ENCODE measurements at regions not wholly inside any gene's neighbourhood (a gene's known extent, or its start where the extent isn't known, plus 50 kb on each side); places are given as distances from the start of the nearest gene placed in this dataset.

GRCh38 chr18:38386146-38386545, 820.5 kb upstream of the CELF4 start:
- no peaks in the 10 kb centered on the region for H3K79me2 ChIP-seq (ENCODE audit: insufficient read depth, low read depth, low read length)
- no peaks in the 10 kb centered on the region for H3K9me3 ChIP-seq (ENCODE audit: low read length)
- no peak overlapping the region for H3K27ac ChIP-seq (ENCODE audit: low read depth, low read length, poor library complexity, severe bottlenecking)
- no peak overlapping the region for H3K4me3 ChIP-seq (ENCODE audit: low read depth, low read length, poor library complexity, severe bottlenecking)
- H3K4me2 ChIP-seq (ENCODE audit: low read length) = no peak overlapping the region
- no TSS peak for BruUV-seq (replicated peaks)
- no peak for DNase-seq (ENCODE audit: low spot score)
- no peaks in the 10 kb centered on the region for H3K9me2 ChIP-seq (ENCODE audit: insufficient read depth, low read length)
- no peak overlapping the region for H2AFZ ChIP-seq (ENCODE audit: low read length)
- POLR2A ChIA-PET = no interaction called here
- CTCF ChIA-PET (ENCODE audit: unreplicated experiment) = no interaction called here
- TF ChIP-seq EZH2phosphoT487 (IDR thresholded peaks at IDR 0.05; ENCODE audit: borderline replicate concordance, low read depth, low read length) (no peak), CTCF (conservative IDR thresholded peaks at IDR 0.05; ENCODE audit: low read length) (no peak)
- no peaks in the 10 kb centered on the region for H3K4me1 ChIP-seq (ENCODE audit: insufficient read depth, low read length, poor library complexity, severe bottlenecking)
- intact Hi-C loops (cut with micrococcal nuclease; ENCODE audit: unreplicated experiment) = no loop called here
- no peaks in the 10 kb centered on the region for H4K20me1 ChIP-seq (ENCODE audit: insufficient read depth, low read length)
- H3K36me3 ChIP-seq (ENCODE audit: insufficient read depth, low read length) = no peaks in the 10 kb centered on the region

DNA sequence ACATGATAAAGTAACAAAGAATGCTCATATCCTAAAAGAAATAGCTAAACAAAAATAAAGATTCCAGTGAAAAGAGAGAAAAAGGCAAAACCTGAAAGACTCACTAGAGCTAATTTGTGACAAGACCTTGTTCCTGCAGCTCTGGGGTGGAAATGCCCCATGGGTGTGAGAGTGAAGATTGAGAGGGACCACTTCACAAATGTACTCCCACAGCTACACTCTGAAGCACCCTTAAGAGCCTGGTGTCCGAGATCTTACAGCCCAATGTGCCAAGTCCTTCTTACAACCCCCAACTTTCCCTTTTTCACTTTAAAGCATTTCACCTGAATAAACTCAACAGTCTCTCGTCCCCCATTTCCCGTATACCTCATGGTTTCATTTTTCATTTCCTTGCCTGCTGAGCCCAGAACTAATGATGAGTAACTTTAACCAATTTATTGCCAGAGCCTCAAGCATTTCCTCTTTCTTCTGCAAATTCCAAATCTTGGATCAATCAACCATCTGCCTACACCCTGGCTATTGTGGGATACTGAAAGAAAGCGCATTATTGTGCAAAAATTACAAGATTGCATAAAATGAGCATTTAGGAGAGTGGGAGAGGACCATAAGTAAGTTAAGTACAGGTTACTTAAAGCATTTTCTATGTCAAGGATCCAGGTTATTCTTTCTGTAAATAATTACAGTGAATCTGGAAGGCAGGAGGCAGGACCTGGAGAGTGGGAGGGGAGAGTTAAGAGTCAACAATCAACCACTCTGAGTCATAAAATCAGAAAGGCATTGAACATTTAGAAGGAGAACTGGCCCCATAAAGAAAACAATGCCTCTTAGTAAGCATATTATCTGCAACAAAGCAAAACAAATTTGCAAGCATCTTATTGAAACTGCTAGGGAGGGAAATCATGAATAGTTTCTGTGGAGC, 804.4 kb upstream of the CELF4 start:
- H3K9me2 ChIP-seq (ENCODE audit: insufficient read depth, low read length) = no peaks in the 10 kb centered on the region
- H3K9me3 ChIP-seq (ENCODE audit: low read length) = no peaks in the 10 kb centered on the region
- H3K4me2 ChIP-seq (ENCODE audit: low read length) = no peak overlapping the region
- POLR2A ChIA-PET = interaction anchor here (0.6 kb wide), 1 partner anchor 1247 kb away, joined by 3 read pairs; no protein-coding TSS in a partner anchor
- no peaks in the 10 kb centered on the region for H4K20me1 ChIP-seq (ENCODE audit: insufficient read depth, low read length)
- no peak for DNase-seq (ENCODE audit: low spot score)
- intact Hi-C loops (cut with micrococcal nuclease; ENCODE audit: unreplicated experiment) = no loop called here
- H3K79me2 ChIP-seq (ENCODE audit: insufficient read depth, low read depth, low read length) = no peaks in the 10 kb centered on the region
- CTCF ChIA-PET (ENCODE audit: unreplicated experiment) = no interaction called here
- TF ChIP-seq EZH2phosphoT487 (IDR thresholded peaks at IDR 0.05; ENCODE audit: borderline replicate concordance, low read depth, low read length) (no peak), CTCF (conservative IDR thresholded peaks at IDR 0.05; ENCODE audit: low read length) (no peak)
- H2AFZ ChIP-seq (ENCODE audit: low read length) = no peak overlapping the region
- H3K36me3 ChIP-seq (ENCODE audit: insufficient read depth, low read length) = no peaks in the 10 kb centered on the region
- no peak overlapping the region for H3K27ac ChIP-seq (ENCODE audit: low read depth, low read length, poor library complexity, severe bottlenecking)
- H3K4me1 ChIP-seq (ENCODE audit: insufficient read depth, low read length, poor library complexity, severe bottlenecking) = no peaks in the 10 kb centered on the region
- BruUV-seq (replicated peaks) = no TSS peak
- no peak overlapping the region for H3K4me3 ChIP-seq (ENCODE audit: low read depth, low read length, poor library complexity, severe bottlenecking)

GRCh38 chr18:38368886-38369285, 803.3 kb upstream of the CELF4 start:
- Histone ChIP-seq H3K4me1 (ENCODE audit: insufficient read depth, low read length, poor library complexity, severe bottlenecking) (no peaks in the 10 kb centered on the region), H3K9me3 (ENCODE audit: low read length) (no peaks in the 10 kb centered on the region), H3K36me3 (ENCODE audit: insufficient read depth, low read length) (no peaks in the 10 kb centered on the region), H3K27ac (ENCODE audit: low read depth, low read length, poor library complexity, severe bottlenecking) (no peak overlapping the region), H3K79me2 (ENCODE audit: insufficient read depth, low read depth, low read length) (no peaks in the 10 kb centered on the region), H2AFZ (ENCODE audit: low read length) (no peak overlapping the region), H3K9me2 (ENCODE audit: insufficient read depth, low read length) (no peaks in the 10 kb centered on the region), H3K4me2 (ENCODE audit: low read length) (no peak overlapping the region), H4K20me1 (ENCODE audit: insufficient read depth, low read length) (no peaks in the 10 kb centered on the region), H3K4me3 (ENCODE audit: low read depth, low read length, poor library complexity, severe bottlenecking) (no peak overlapping the region)
- intact Hi-C loops (cut with micrococcal nuclease; ENCODE audit: unreplicated experiment) = no loop called here
- CTCF ChIA-PET (ENCODE audit: unreplicated experiment) = no interaction called here
- no TSS peak for BruUV-seq (replicated peaks)
- no peak for DNase-seq (ENCODE audit: low spot score)
- no peak for TF ChIP-seq CTCF (conservative IDR thresholded peaks at IDR 0.05; ENCODE audit: low read length)
- no peak for TF ChIP-seq EZH2phosphoT487 (IDR thresholded peaks at IDR 0.05; ENCODE audit: borderline replicate concordance, low read depth, low read length)
- POLR2A ChIA-PET = no interaction called here
